ENCODE measurements at regions not wholly inside any gene's neighbourhood (a gene's known extent, or its start where the extent isn't known, plus 50 kb on each side); places are given as distances from the start of the nearest gene placed in this dataset.

- Histone ChIP-seq H3K4me3 (no peak overlapping the region), H3K36me3 (ENCODE audit: insufficient read depth) (no peaks in the 10 kb centered on the region), H2AFZ (no peak overlapping the region), H3K4me1 (ENCODE audit: insufficient read depth) (no peaks in the 10 kb centered on the region), H3K27me3 (ENCODE audit: insufficient read depth) (no peaks in the 10 kb centered on the region), H3F3A (replicated peaks; ENCODE audit: low read depth) (no peaks in the 10 kb centered on the region), H3K4me2 (no peak overlapping the region), H3K79me2 (replicated peaks; ENCODE audit: insufficient read depth) (no peaks in the 10 kb centered on the region), H3K27ac (ENCODE audit: low read depth) (no peak overlapping the region), H4K20me1 (replicated peaks; ENCODE audit: insufficient read depth) (no peaks in the 10 kb centered on the region), H3K9me2 (ENCODE audit: insufficient read depth) (no peaks in the 10 kb centered on the region)
- Mint-ChIP-seq H3K9me3 (peaks cover 22% of the 10 kb centered on the region), H3K4me1 (no peaks in the 10 kb centered on the region), H3K36me3 (ENCODE audit: low read depth) (peaks cover 4% of the 10 kb centered on the region; the same call in 2 of the 3 replicates), H3K27me3 (ENCODE audit: insufficient read depth, low read depth, poor library complexity) (no peaks in the 10 kb centered on the region), H3K4me3 (no peak overlapping the region), H3K27ac (no peak overlapping the region)
- no peak for DNase-seq (ENCODE audit: low spot score)
- no peak for ATAC-seq
- TF ChIP-seq POLR2AphosphoS5 (IDR thresholded peaks at IDR 0.05; ENCODE audit: low read depth) (no peak), REST (IDR thresholded peaks at IDR 0.05; ENCODE audit: unreplicated experiment) (no peak), EZH2phosphoT487 (IDR thresholded peaks at IDR 0.05; ENCODE audit: unreplicated experiment) (no peak), CREB1 (CRISPR knock-in tag; IDR thresholded peaks at IDR 0.05; ENCODE audit: low read depth) (no peak), CTCF (conservative IDR thresholded peaks at IDR 0.05; ENCODE audit: low read depth in 2 of 2) (no peak), JUNB (IDR thresholded peaks at IDR 0.05; ENCODE audit: unreplicated experiment) (no peak), NANOG (IDR thresholded peaks at IDR 0.05; ENCODE audit: borderline replicate concordance) (no peak), ZNF462 (CRISPR knock-in tag; IDR thresholded peaks at IDR 0.05) (no peak), EZH2 (IDR thresholded peaks at IDR 0.05; ENCODE audit: low read depth, unreplicated experiment) (no peak), ZNF331 (CRISPR knock-in tag; IDR thresholded peaks at IDR 0.05; ENCODE audit: low read depth) (no peak), ETS1 (IDR thresholded peaks at IDR 0.05) (no peak), STAT1 (IDR thresholded peaks at IDR 0.05; ENCODE audit: unreplicated experiment) (no peak), ZNF114 (CRISPR knock-in tag; IDR thresholded peaks at IDR 0.05) (no peak)
Measured at GRCh38 chr9:118578467-118578866, 790.8 kb downstream of the BRINP1 start.

Measured in GM23338 (cell line).